ENCODE measurements at regions not wholly inside any gene's neighbourhood (a gene's known extent, or its start where the extent isn't known, plus 50 kb on each side); places are given as distances from the start of the nearest gene placed in this dataset.

GRCh38 chr4:15130441-15130840, 128.2 kb downstream of the CPEB2 start:
- in situ Hi-C loops (cut with HindIII; ENCODE audit: low sequenced_read_pairs), result no loop called here

GRCh38 chr4:15131551-15131950, 129.3 kb downstream of the CPEB2 start:
- in situ Hi-C loops (cut with HindIII; ENCODE audit: low sequenced_read_pairs), result no loop called here

DNA sequence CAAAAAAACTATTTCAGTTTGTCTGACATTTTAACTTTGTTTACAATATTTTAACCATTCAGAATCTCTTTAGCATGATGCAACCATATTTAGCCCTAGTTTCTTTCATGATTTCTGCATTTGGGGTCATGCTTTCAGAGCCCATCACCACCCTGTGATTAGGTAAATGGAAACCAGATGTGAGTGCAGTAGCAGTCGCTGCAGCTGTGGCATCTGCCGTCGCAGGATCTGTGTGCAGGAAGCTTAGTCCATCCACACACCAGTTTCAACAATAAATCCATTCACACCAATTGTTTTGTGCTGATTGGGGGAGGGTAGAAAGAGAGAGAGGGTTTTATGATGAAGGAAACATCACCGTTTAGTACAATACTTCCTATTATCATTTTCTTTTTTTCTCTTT, 130.5 kb downstream of the CPEB2 start:
- in situ Hi-C loops (cut with HindIII; ENCODE audit: low sequenced_read_pairs), result no loop called here

- in situ Hi-C loops (cut with HindIII; ENCODE audit: low sequenced_read_pairs), result no loop called here
These were observed 137.3 kb downstream of the CPEB2 start for GRCh38 chr4:15139599-15139998.

GRCh38 chr4:15142201-15142600, 139.9 kb downstream of the CPEB2 start:
- in situ Hi-C loops (cut with HindIII; ENCODE audit: low sequenced_read_pairs), result no loop called here

DNA sequence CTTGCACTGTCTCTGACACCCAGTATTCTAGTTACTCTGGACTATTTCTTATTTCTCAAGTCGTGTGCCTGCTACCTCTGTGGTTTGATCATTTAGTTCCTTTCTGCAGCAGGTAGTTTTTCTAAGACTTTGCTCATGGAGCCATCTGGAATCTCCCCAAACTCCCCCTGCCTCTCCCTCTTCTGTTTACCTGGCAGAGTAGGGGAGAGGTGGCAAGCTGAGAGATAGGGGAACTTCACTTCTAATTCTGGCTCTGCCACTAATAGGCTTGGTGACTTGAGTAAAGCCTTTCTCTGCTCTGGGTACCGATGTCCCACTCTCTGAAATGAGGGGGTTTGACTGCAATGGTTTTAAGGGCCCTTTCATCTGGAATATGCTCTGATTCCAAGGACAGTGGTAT, 141.3 kb downstream of the CPEB2 start:
- in situ Hi-C loops (cut with HindIII; ENCODE audit: low sequenced_read_pairs), result no loop called here

DNA sequence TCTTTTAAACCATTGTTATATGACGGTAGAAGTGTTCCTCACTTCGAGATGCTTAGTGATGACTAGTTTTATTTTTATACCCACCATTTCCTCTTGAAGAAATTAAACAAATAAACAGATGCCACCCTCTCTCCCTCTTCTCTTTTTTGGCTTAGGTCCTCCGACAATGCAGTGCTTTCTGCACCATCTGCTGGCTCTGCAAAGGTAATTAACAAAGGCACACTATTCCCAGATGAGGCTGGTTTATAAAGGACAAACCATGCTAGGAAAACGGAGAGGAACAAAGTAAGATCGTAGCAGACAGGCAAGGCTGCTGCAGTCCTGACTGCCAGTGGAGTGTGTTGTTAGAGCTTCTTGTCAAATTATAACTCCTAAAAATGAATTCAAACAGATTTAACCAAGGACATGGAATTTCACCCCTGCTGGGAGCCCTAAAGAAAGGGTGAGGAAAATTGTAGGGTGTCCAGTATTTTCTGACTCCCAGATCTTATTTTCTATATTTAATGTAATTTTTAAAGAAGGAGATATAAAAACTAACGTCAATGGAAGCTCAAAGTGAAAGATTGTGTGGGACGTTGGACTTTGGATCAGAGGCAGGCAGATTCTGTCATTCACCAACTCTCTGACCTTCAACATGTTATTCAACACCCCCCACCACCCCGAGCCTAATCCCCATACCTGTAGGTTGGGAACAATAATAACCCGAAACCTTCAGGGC, 142.1 kb downstream of the CPEB2 start:
- in situ Hi-C loops (cut with HindIII; ENCODE audit: low sequenced_read_pairs), result no loop called here

DNA sequence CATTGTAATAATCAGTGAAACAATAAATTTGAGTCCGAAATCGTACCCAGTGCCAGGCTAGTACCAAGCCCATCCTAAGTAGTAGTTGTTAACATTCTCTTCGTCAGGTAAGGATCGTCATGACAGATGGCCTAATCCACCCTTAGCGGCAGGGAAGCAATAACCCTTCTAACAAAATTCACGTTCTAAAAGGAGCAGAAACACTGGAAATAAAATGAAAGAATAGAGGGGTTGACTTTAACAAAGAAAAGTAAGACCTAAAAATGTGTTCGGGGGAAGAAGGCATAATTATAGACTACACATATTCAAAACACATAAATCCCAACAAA, 142.7 kb downstream of the CPEB2 start:
- in situ Hi-C loops (cut with HindIII; ENCODE audit: low sequenced_read_pairs), result no loop called here

DNA sequence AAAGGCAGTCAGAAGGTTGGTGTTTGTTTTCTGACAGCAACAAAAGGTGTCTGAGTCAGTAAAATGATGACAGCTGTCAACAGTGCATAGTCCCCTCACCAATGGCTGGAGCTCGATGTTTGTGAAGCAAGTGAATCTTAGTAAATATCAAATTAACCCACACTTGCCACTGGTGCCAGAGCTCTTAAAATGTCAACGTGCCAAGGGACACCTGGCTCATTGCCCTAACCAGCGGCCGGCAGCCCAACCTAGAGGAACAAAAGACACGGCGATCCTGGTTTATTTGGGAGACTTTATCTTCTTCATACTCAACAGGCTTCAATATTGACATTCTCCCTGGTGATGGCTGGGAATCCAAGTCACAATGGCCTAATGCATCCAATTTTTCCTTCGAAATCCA, 143.4 kb downstream of the CPEB2 start:
- in situ Hi-C loops (cut with HindIII; ENCODE audit: low sequenced_read_pairs), result no loop called here

- in situ Hi-C loops (cut with HindIII; ENCODE audit: low sequenced_read_pairs), result no loop called here
These were observed 145.4 kb downstream of the CPEB2 start for GRCh38 chr4:15147714-15148113.

DNA sequence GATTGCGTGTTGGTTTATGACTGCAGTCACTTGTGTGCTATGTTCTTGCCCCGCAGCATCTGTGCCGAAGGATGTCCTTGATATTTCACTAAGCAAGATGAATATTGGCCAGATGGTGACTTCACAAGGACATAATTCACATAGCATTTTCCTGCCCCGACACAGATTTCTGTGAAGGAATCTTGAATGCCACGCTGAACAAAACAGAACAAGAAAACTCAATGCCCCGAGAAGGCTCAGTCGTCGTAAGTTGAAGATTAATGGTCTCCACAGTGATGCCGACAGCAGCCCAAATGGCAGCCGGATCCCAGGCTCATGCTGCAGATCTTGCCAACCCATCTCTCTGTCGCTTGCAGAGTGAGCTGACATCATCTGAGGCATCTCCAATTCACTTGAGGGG, 145.9 kb downstream of the CPEB2 start:
- in situ Hi-C loops (cut with HindIII; ENCODE audit: low sequenced_read_pairs), result no loop called here

DNA sequence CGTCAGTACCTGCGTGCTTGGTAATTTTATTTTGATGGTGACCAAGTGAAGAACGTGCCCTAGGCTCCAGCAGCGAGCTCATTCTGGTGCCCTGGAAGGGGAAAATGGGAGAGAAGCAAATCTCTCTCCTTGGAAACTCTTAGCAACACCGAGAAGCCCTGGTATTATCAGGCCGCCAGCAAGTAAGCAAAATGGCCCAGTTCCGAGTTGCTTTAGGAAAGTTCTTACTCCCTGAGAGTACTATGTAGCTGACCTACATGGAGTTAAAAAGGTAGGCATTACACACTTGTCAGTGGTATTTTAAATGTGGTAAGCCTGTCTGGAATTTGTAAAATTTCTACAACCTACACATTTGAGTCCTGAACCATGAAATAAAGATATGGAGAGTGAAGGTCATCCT, 146.4 kb downstream of the CPEB2 start:
- in situ Hi-C loops (cut with HindIII; ENCODE audit: low sequenced_read_pairs), result no loop called here

GRCh38 chr4:15149234-15149838, 147.1 kb downstream of the CPEB2 start:
- in situ Hi-C loops (cut with HindIII; ENCODE audit: low sequenced_read_pairs), result no loop called here

GRCh38 chr4:15149839-15150592, 147.7 kb downstream of the CPEB2 start:
- in situ Hi-C loops (cut with HindIII; ENCODE audit: low sequenced_read_pairs), result no loop called here

DNA sequence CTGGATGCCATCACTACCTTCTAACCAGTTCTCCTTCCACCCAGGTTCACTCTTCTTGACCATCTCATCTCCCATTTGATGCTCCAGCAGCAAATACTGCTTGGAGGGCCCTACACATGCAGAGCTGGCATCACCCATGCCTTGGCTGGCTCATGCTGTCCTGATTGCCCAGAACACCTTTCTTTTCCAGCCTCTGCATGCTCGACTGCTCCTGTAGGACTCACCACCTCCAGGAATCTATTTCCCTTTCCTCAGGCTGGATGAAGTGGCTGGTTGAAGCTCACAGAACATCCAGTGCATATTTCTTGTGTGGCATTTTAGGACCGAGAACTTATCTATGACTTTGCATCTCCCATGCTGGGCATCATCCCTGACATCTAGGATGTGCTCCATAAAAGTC, 148.3 kb downstream of the CPEB2 start:
- in situ Hi-C loops (cut with HindIII; ENCODE audit: low sequenced_read_pairs), result no loop called here

DNA sequence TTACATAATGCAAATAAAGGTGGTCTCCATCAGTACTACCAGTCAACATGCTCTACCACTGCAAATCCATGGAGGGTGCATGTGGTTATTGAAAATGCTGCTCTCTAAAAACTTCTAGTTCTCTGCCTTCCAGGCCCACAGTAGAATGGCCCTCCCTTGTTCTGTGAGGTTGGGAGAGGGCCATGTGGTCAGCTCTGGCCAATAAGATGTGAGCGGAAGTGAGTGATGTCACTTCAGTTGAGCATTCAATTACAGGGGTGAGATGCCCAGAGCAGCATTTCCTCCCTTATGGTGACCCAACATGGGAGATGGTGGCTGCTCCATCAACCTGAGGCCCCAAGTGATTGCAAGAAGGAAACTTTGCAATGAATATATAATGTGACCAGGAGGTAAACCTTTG, 148.8 kb downstream of the CPEB2 start:
- in situ Hi-C loops (cut with HindIII; ENCODE audit: low sequenced_read_pairs), result no loop called here

DNA sequence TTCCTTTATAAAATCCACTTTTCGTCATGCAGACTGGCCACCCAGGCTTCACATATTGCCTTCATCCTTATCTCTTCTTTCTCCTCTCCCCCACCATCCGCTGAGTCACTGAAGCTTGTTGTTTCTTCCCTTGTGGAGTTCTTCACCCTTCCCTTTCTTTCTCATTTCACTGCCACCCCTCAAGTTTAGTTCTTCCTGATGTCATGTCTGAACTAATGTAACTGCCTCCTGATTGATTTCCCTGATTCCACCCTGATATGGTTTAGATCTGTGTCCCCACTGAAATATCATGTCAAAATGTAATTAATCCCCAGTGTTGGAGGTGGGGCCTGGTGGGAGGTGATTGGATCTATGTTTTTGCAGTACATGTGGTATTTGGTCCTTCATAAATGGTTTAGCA, 151.4 kb downstream of the CPEB2 start:
- in situ Hi-C loops (cut with HindIII; ENCODE audit: low sequenced_read_pairs), result no loop called here

DNA sequence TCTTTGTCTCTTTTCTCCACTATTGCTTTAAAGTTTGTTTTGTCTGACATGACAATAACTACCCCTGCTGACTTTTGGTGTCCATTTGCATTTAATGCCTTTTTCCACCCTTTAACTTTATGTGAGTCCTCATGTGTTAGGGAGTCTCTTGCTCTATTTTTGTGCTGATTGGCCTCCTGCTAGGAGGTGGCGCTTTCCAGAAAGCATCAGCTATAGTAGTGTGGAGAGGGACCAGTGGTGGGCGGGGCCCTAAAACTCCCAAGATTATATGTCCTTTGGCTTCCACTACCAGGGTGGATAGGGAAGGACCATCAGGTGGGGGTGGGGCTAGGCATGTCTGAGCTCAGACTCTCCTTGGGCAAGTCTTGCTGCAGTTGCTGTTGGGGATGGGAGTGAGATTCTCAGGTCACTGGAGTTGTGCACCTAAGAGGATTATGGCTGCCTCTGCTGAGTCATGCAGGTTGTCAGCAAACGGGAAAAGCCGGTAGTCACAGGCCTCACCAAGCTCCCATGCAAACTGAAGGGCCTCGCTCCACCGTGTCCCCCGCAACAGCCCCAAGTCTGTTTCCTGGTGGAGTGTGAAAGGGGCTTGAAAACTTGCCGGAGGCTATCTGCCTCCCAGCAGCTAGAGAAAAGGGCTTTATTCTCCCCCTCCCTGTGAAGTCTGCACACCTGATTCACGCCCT, 156.3 kb downstream of the CPEB2 start:
- in situ Hi-C loops (cut with HindIII; ENCODE audit: low sequenced_read_pairs), result no loop called here

GRCh38 chr4:15159477-15160019, 157.3 kb downstream of the CPEB2 start:
- in situ Hi-C loops (cut with HindIII; ENCODE audit: low sequenced_read_pairs), result loop anchor here (10.0 kb wide), 1 partner anchor 85 kb away; no protein-coding TSS in a partner anchor

GRCh38 chr4:15161439-15161838, 159.2 kb downstream of the CPEB2 start:
- in situ Hi-C loops (cut with HindIII; ENCODE audit: low sequenced_read_pairs), result loop anchor here (10.0 kb wide), 1 partner anchor 87 kb away; no protein-coding TSS in a partner anchor

DNA sequence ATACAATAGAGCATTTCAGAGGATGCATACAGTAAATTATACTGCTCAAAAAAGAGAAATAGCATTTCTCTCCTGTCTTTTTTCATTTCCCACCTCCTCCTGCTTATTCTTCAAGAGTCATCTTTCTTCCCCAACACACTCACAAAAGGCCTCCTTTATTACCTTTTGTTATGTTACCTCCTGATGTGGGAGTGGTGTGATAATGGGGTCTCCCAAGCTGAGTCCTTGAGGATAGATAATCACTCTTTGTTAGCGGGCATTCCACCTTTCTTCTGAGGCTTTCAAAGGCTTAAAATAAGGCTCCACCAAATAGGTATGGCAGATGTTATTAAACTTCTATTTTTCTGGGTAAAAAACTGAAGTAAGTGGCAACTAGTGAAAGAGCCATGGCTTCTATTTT, 159.8 kb downstream of the CPEB2 start:
- in situ Hi-C loops (cut with HindIII; ENCODE audit: low sequenced_read_pairs), result loop anchor here (10.0 kb wide), 1 partner anchor 87 kb away; no protein-coding TSS in a partner anchor

All from endothelial cell of hepatic sinusoid (primary cell).